H1 (cell line): ENCODE measurements at regions not wholly inside any gene's neighbourhood (a gene's known extent, or its start where the extent isn't known, plus 50 kb on each side); places are given as distances from the start of the nearest gene placed in this dataset.

Experiments
- CHD7 ChIP-seq: fragments of 300-600 bp; sonication (generic); IDR thresholded peaks from 2 replicates; pipeline ENCODE4 v1.7.1; 2012; ENCODE audit warnings: low read length, moderate library complexity, mild to moderate bottlenecking, inconsistent platforms; ENCODE audit not compliant: insufficient replicate concordance
- PHF8 ChIP-seq: fragments of 200-600 bp; sonication (generic); conservative IDR thresholded peaks from 2 replicates; pipeline ENCODE4 v1.7.1; 2012; ENCODE audit warnings: low read depth, mild to moderate bottlenecking, inconsistent platforms, low read length, moderate library complexity

DNA sequence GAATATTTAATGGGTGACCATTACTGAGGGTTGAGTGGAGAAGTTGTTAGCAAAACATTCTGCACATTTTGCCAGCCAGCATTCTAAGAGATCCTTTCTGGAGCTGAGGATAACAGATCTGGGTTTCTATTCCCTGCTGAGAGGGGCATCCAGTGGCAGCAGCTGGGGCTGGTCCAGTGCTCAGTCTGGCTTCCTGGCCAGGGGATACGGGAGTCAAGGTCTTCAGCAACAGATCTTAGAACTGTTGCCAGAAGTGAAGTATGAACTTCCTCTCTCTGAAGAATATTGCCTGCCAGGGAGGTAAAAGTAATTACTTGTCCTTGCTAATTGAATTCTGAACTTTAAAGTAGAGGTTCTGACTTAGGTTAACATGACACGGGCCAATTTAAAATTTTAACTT lies 568.4 kb downstream of the REEP3 start (continued):
- TF ChIP-seq CHD7 (no peak), PHF8 (no peak)
